HG02642 (cell line): ENCODE measurements at regions not wholly inside any gene's neighbourhood (a gene's known extent, or its start where the extent isn't known, plus 50 kb on each side); places are given as distances from the start of the nearest gene placed in this dataset.
"Not testable (repeated sequence)": the region's sequence is repeated elsewhere in the genome, so short reads cannot be mapped to it uniquely, and the experiment has no call there.

Experiments used
- ATAC-seq: cut with Tn5 transposase; IDR thresholded peaks from one replicate; pipeline ENCODE4 v1.9.1; 2021; ENCODE audit warnings: mild to moderate bottlenecking; ENCODE audit not compliant: unreplicated experiment, poor library complexity

DNA sequence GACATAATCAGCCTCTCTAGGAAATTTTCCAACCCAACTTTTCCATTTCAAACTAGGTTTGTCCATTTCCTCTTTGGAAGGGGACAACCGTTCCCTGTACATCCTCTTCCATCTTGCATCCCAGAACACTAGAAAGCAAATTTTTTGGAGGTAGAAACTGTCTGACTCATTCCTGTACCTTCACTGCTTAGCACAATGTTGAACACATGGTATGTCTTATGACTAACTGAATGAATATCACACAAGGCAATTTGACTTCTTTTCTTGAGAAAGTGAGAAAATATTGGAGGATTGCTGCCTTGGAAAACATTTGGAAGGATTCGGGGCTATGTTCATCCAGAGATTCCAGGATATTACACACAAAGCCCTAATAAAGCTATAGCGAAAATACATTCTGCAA is 289.1 kb downstream of the FGFR2 start:
- ATAC-seq: no peak

DNA sequence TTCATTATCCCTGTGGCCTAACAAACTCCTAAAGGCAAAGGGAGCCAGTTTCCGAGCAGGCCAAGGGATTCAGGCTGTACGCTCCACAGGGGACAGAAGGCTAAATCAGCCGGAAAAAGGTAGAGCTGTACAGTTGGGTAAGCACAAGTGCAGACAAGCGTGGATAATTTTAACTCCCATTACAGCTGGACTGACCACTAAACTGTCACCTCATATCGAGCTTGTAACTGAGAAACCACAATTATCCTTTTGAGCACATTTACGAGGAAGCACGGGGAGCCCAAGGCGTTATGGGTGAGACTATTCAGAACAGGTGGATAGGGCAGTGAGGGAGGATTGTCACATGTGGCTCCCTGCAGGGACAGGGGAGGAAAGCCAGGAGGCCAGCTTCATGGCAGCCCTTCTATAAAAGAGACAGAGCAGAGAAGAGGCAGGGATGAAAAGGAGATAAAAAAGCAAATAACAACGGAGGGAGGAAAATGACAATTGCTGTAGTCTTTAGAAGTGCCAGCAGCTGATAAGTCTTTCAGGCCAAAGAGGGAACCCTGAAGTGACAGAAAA is 288.0 kb downstream of the FGFR2 start:
- ATAC-seq: no peak

DNA sequence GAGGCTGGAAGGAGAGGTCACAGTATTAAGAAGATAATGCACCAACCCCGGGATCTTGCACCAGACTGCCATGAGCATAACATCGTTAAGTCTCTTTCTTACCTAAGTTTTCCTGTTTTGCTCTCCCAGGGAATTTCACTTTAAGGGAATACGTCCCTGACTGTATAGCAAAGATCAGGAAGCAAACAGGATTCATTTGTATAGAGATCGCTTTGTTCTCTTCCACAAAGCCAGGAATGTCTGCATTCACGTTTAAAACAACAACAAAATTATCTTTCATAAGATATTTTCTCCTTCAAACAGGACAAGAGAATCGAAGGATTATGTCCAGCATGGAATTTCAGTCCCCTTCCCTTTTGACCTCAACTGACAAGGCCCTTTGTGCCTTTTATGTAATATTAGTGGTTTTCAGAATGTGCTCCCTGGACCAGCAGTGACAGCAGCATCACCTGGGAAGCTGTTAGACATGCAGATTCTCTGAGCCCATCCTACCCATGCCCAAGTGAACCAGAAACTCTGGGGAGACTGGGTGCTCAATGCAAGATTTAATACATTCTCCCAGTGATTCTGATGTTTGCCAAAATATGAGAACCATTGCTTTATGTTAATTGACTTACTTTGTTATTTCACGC is 286.3 kb downstream of the FGFR2 start:
- no peak for ATAC-seq

DNA sequence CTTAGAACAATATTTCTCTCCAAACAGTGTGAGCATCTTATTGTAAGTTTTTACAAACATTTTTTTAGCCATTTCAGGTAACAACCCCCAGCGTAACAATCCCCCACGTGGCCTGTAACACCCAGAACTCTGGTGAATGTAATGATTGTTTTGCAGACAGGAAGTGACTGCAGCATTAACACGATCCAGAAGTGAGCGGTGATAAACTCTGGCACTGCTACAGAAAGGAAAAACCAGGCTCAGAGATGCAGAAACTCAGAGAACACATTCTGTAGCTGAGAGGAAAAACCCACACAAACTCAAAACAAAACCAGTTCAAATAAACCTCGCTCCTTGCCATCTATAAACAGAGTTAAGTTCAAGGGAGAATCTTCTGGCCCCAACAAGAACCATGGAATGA is 285.7 kb downstream of the FGFR2 start:
- no peak for ATAC-seq

DNA sequence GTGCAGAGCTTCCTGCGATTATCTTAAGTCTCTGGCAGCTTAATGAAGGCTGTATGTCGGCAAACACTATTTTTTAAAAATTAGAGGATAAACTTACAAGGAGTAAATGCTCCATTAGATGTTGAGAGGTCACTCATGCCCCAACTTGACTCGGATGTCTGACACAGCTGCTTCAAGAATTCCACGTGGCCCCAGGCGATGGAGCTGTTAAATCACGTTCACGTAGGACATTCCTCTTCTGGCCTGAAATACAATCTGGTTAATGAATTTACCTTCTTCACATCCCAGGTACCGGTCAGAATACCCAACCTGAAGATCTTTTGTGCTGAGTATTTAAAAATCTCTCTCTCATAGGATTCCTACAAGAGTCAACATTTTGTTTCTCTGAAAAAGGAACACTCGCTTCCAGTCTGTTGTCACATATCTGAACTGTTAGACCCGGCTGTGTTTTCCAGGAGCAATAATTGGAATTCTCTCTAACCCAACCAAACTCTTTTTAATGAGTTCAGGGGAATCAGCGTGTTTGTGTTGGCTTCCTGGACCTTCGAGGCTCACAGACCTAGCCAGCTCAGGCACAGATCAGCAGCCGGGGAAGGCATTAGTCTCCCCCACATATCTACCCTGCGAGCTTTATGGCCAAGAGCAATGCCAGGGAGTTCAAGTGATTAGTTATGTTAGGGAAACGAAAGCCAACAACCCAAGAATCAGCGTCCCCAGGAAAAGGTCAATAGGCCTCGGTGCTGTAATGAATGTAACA is 284.9 kb downstream of the FGFR2 start:
- no peak for ATAC-seq

DNA sequence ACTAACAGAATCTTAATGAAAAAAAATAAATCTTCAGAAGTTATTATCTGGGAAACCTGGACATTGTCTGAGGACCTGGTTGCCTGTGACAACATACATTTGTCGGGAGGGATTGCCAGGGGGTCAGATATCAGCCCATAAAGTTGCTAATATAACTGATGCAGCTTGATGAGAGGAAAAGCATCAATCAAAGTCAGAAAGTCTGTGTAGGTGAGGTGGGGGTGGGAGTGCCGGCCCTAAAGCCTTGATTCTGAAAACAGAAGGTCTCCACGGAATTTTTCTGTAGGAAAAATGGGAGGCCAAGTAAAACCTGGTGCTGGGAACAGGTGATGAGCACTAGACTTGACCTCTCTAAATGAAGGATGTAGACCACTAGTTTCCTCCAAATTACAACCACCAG is 281.8 kb downstream of the FGFR2 start:
- no peak for ATAC-seq

DNA sequence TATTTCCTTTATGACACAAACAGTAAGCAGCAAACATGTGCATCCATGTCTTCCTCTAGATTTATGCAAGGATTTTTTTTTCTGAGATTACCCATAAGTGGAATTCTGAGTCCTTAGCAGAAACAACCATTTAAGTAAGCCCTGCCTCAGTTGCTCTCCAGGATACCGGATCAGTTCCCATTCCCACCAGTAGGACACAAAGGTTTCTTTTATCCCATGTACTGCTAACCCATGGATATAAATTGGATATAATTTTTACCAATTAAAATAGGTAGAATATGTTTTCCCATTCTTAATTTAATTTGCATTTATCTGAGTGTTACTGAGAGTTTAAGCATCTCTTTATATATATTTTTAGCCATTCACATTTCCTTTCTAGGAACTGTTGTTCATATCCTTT is 280.9 kb downstream of the FGFR2 start:
- ATAC-seq: no peak

DNA sequence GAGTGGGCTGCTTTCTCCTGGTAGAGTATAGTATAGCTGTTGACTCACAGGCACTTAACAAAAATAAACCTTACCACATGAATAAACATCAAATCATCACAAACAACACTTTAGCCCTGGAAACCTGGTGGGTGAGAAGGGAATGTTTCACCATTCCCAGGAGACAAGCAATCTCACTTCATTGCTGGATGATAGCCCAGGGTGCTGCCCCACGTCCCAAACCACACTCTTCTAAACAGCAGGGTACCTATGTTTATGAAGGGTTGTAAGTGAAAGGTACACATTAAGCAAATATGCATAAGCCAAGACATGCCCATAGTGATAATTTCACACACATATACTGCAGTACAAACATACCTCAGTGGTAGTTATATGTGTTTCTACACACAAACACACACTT is 276.2 kb downstream of the FGFR2 start:
- no peak for ATAC-seq

DNA sequence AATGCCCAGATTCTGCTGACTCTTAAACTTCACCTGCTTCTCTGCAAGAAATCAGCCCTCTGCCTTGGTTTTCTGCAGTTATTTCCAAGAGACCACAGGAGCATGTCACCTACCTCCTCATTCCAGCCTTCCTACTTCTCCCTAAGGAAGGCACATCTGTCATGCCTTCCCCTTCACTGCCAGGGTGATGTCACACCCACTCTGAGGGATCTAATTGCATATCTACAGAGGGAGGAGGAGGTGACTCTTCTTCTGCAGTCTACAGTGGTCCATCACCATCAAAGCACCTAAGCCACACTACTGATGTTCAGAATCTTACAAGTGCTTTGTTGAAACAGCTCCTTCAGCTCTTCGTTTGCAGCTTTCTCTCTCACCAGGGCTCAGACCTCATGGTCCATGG is 275.5 kb downstream of the FGFR2 start:
- ATAC-seq: no peak

DNA sequence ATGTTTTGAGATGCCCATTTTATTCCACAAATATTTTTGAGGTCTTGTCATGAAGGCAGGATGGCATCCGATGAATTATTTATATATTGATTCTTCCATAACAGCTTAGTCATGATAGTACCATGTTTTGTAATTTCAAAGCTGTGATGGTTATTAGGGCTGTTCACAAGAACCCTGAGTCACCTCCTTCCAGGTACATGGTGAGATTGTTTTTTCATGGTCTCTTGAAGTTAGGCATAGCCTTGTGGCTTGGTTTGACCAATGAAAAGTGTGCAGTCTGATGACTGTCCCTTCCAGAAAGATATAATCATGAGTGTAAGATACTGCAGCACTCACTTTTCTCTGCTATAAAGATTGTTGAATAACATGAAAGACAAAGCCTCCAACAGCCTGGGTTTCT is 274.8 kb downstream of the FGFR2 start:
- no peak for ATAC-seq

DNA sequence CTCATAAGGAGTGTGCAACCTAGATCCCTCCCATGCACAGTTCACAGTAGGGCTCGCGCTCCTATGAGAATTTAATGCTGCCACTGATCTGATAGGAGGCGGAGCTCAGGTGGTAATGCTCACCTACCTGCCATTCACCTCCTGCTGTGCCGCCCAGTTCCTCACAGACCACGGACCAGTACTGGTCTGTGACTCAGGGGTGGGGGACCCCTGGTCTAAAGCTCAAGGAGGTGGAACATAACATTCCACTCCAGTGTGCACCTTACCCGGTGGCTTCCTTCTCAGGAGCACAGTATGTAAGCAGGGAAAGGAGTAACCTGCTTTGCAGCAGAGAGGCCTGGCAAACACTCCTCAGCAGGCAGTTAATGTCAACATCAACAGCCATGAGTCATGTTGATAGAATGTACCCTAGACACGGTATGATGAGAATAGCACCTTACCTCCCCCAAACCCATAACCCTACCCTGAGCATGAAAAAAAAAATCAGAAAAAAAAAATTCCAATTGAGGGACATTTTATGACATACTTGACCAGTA is 273.5 kb downstream of the FGFR2 start:
- no peak for ATAC-seq

DNA sequence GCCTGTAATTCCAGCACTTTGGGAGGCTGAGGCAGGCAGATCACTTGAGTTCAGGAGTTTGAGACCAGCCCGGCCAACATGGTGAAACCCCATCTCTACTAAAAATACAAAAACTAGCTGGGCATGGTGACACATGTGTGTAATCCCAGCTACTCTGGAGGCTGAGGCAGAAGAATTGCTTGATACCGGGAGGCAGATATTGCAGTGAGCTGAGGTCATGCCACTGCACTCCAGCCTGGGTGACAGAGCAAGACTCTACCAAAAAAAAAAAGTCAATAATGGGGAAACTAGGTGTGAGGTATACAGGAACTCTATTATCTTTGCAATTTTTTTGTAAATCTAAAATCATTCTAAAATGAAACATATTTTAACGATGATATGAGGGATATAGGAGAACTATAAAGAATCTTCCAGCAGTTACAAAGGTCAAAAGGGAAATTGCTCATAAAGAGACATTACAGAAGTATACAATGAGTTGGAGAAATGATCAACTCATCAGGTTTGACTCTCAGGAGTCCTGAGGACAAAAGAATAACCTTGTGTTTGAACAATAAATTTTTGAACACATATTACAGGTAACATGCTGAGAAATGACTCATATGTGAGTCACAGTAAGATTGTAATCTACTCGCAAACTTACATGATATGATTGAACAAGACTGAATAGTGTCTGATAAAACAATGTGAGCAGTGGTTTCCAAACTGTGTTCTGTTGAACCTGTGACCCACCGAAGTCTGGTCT is 272.6 kb downstream of the FGFR2 start:
- no peak for ATAC-seq

DNA sequence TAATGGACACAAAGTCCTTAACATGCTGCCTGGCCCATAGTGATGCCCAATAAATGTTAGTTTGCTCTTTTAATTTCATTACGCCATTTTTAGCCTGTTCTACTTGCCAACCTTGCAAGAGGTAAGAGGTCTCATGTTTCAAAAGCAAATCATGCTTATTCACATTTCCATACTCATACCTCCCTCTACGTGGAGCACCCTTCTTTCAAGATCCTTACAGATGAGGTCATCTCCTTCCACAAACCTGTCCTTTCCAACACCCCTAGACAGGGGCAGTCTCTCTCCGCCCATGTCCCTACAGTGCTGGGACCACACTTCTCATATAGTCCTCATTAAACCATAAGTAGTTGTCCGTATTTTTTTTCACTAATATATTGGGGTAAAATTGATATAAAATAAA is 271.3 kb downstream of the FGFR2 start:
- ATAC-seq: no peak

DNA sequence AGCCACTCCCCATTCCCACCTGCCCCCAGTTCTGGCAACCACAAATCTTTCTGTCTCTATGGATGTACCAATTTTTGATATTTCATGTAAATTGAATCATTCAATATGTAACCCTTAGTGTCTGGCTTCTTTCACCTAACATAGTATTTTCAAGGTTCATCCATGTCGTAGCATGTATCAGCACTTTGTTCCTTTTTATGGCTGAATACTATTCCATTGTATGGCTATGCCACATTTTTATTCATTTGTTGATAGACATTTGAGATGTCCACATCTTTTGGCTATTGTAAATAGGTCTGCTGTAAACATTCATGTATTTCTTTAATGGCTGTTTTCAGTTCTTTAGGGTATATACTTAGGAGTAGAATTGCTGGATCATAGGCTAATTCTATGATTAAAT is 270.5 kb downstream of the FGFR2 start:
- ATAC-seq: no peak

DNA sequence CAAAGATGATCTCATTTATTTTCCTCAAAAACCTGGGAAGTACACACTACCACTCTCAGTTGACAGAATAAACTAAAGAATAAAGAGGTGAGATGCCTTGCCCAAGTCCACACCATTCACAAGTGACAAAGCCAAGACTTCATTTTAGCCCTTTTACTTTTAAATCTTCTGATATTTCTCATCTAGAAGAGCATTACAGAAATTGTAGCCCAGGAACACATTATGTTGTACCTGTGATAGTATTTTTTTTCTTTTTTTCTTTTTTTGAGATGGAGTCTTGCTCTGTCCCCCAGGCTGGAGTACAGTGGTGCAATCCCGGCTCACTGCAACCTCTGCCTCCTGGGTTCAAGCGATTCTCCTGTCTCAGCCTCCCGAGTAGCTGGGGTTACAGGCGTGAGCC is 268.6 kb downstream of the FGFR2 start:
- not testable (repeated sequence) for ATAC-seq

DNA sequence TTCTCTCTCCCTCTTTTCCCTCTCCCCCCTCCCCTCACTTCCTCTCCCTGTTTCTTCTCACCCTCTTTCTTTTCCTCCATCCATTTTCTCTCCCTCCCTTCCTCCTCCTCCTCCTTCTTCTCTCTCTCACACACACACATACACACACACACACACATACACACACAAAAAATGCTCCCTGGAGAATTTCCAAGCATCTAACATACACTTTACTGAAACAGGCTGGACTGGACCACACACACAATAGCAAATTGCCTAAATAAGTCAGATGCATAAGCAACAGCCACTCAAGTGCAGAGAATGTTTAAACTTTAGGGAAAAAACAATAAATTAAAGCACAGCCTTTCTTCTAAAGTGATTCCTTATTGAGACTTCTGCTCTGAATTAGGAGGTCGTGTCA is 267.7 kb downstream of the FGFR2 start:
- no peak for ATAC-seq

DNA sequence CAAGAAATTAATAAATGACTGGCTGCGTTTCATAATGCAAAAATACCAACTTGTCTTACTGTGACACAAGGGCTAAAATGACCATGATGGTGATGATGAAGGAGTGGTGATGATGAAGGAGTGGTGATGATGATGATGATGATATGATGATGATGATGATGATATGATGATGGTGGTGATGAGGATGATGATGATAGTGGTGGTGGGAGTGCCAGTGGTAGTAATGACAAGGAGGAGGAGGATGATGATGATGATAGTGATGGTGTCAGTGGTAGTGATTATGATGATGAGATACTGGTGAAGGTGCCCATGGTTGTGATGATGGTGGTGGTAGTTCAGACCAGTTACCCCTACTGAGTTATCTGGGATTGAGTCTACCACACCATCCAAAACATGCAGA is 265.9 kb downstream of the FGFR2 start:
- ATAC-seq: no peak

DNA sequence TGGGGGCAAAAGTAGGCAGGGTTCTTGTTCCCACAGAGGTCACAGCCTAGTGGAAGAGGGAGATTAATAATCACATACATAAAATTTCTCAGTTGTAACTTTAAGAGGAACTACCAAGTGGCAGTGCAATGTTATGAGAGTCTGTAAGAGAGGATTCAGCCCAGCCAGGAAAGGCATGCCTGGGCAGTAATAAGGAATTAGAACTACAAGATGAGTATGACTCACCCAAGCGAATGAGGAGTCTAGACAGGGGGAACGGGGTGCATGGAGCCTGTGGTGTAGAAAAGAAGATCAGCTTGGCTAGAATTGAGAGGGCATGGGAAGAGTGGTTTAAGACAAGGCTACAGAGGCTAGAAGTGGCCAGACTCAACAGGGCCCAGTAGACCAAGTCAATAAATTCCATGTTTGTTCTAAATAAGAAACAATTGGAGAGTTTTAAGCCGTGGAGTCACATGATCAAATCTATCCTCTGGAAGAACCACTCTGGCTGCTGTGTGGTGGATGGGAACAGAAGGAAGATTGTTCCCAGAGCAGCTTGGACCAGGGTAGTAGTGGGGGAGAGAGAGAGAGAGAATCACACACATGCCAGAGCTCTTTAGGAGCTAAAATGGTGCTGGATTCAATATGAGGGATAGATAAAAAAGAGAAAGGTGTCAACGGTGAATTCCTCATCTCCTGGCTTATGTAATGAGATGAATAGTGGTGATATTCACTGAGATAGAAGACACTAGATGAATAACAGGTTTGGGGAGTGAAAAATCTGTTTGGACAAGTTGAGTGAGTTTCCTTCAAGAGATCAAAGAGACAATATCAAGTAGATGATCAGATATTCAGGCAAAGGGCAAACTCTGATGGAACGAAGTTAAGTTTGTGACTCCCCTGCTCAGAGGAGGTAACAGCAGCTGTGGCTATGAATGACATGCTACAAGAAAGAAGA is 265.1 kb downstream of the FGFR2 start:
- ATAC-seq: no peak

DNA sequence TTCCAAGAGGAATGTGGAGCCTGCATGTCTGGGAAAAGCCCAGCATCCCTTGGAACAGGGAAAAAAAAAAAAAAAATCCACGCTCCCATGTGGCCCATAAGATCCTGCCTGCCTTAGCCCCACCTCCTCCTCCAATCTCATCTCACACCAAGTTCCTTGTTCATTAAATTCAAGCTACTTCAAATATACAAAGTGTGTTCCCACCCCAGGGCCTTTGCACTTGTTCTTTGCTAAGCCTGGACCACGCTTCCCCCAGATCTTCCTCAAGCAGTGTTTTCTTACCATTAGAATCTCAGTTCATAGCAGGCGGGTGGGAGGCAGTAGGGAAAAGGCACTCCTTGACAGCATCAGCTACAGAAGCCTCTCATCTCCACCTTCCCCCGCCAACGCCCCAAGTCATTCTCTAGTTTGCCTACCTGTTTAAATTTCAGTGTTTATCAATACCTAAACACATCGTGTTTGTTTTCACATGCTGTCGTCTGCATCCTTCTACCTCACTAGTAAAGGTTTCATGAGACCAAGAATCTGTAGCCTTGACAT is 262.8 kb downstream of the FGFR2 start:
- no peak for ATAC-seq

DNA sequence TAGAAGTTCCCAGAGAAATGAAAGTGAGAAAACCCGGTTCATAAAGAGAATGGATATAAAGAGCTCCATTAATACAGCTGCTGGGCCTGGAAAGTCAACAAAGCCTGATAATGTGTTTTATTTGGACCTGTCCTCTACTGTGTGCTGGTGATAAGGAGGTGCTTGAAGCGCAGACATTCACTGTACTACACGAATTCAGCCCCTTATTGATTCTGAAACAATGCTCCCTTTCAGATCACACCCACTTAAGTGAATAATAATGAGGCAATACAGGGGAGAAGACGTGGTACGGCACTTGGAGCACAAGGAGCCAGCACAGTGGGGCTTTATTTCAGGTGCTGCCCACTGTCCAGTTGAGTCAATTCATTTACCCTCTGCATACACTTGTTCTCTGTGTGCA is 260.8 kb downstream of the FGFR2 start:
- no peak for ATAC-seq
